Spleen (tissue), 7 donors: ENCODE measurements at regions not wholly inside any gene's neighbourhood (a gene's known extent, or its start where the extent isn't known, plus 50 kb on each side); places are given as distances from the start of the nearest gene placed in this dataset.

Source experiments
- CTCF ChIP-seq, 11 experiments: fragments of 200-600 bp in 7 of 11; fragments of 450-650 bp in 4 of 11; sonication (generic) in 4 of 11; IDR thresholded peaks in 8 of 11; conservative IDR thresholded peaks in 3 of 11; 1 replicate in 7 of 11; 2 replicates in 4 of 11; pipeline versions ENCODE4 v1.4.0 to v1.8.0; 2016 to 2021; ENCODE audit warnings: antibody characterized with exemption in 11 of 11, inconsistent platforms in 4 of 11, mild to moderate bottlenecking in 1 of 11
- POLR2A ChIP-seq, 3 donors: fragments of 450-650 bp; IDR thresholded peaks; one replicate each; pipeline ENCODE4 v1.5.1; 2017; ENCODE audit warnings: antibody characterized with exemption in 3 of 3, mild to moderate bottlenecking in 1 of 3
- POLR2AphosphoS5 ChIP-seq, 3 donors: sonication (generic); formaldehyde crosslinking; IDR thresholded peaks; one replicate each; pipeline ENCODE4 v1.5.1; 2017; ENCODE audit warnings: antibody characterized with exemption in 3 of 3
- donor health status: DM: no; HTN: no; CAD: no; lungs with moderate emphysema.
- donor health status: DM: no; HTN: no; CAD: no.
- donor health status: DM: no; HTN: no; CAD: no.

GRCh38 chr18:1627494-1627893 lies 722.8 kb downstream of the ADCYAP1 start:
- TF ChIP-seq CTCF (IDR thresholded peaks at IDR 0.05 in 8 of 11, conservative IDR thresholded peaks at IDR 0.05 in 3 of 11) (no peak), POLR2AphosphoS5 (IDR thresholded peaks at IDR 0.05) (no peak), POLR2A (IDR thresholded peaks at IDR 0.05) (no peak)
